ENCODE measurements at regions not wholly inside any gene's neighbourhood (a gene's known extent, or its start where the extent isn't known, plus 50 kb on each side); places are given as distances from the start of the nearest gene placed in this dataset.

DNA sequence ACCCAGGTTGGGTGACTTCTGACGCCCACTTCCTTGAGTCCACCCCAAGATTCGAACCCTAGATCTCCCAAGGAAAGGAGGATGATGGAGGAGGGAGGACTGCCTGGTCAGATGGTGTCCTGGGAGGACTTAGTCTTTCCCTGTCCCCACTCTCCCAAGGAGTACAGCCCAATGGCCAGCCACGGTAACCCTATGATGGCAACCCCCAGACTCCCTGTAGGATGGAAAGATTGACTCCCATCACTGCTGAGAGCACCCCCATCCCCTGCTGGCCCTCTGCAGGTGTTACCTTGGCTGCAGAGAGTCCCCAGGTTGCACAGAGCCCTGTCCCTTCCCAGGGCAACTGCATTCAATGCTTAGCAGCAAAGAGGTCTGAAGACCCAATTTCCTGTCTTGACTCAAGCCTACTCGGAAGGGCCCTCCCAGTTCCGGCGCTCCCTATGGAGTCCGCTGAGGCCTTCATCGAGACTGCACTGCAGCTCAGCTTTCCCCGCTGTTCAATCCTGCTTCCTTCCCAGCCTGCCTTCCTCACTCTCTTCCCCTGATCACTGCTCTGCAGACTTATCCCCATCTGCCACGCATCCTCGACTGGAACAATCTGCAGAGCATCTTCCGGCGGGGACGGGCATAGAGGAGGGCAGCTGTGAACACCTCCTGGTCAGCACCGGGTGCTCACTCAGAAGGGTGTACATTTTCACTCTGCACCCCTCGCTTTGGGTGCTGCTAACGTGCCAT is 50.8 kb upstream of the OCM2 start:
- DNase-seq, result no peak
- Histone ChIP-seq H3K79me2 (ENCODE audit: insufficient read depth, low read length) (no peaks in the 10 kb centered on the region), H3K4me2 (ENCODE audit: insufficient read depth, low read length) (no peak overlapping the region), H3K27ac (ENCODE audit: low read length) (no peak overlapping the region), H3K4me3 (ENCODE audit: low read depth in 1 of 2, low read length in 2 of 2) (no peak overlapping the region), H3K27me3 (ENCODE audit: insufficient read depth, low read length, poor library complexity) (no peaks in the 10 kb centered on the region), H3K36me3 (ENCODE audit: insufficient read depth, low read length) (no peaks in the 10 kb centered on the region), H2AFZ (ENCODE audit: low read depth, low read length) (no peak overlapping the region), H4K20me1 (ENCODE audit: insufficient read depth, low read length) (no peaks in the 10 kb centered on the region), H3K9me3 (ENCODE audit: insufficient read depth, low read length, severe bottlenecking) (no peaks in the 10 kb centered on the region), H3K4me1 (ENCODE audit: insufficient read depth, low read length) (no peaks in the 10 kb centered on the region), H3K9ac (ENCODE audit: low read depth, low read length) (no peak overlapping the region)
- TF ChIP-seq EZH2 (IDR thresholded peaks at IDR 0.05; ENCODE audit: borderline replicate concordance, low read depth, low read length, severe bottlenecking), result no peak
- TF ChIP-seq, protein P1, sequence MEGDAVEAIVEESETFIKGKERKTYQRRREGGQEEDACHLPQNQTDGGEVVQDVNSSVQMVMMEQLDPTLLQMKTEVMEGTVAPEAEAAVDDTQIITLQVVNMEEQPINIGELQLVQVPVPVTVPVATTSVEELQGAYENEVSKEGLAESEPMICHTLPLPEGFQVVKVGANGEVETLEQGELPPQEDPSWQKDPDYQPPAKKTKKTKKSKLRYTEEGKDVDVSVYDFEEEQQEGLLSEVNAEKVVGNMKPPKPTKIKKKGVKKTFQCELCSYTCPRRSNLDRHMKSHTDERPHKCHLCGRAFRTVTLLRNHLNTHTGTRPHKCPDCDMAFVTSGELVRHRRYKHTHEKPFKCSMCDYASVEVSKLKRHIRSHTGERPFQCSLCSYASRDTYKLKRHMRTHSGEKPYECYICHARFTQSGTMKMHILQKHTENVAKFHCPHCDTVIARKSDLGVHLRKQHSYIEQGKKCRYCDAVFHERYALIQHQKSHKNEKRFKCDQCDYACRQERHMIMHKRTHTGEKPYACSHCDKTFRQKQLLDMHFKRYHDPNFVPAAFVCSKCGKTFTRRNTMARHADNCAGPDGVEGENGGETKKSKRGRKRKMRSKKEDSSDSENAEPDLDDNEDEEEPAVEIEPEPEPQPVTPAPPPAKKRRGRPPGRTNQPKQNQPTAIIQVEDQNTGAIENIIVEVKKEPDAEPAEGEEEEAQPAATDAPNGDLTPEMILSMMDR (IDR thresholded peaks at IDR 0.05; ENCODE audit: borderline replicate concordance, extremely low read depth, low read length, poor library complexity, severe bottlenecking), result no peak
- no peak for ATAC-seq (ENCODE audit: insufficient read depth, low read depth)

DNA sequence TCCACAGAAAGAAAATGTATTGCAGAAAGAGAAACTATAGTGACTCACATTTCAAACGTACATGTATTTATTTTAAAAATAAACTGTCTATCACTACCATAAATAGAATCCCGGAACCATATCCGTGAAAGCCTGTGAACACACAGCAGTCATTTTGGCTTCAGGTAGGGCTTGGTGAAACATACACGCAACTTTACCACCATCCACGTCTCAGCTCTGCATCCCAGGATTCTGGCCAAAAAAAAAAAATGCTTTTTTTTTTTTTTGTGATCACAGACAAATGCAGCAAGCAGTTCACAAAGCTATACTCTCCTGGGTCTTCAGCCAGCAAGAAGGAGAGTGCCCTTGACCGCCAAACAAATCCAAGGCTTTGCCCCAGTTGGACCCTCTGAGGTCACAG is 56.8 kb upstream of the OCM2 start:
- TF ChIP-seq, protein P1 (IDR thresholded peaks at IDR 0.05; ENCODE audit: borderline replicate concordance, extremely low read depth, low read length, poor library complexity, severe bottlenecking), result no peak
- TF ChIP-seq EZH2 (IDR thresholded peaks at IDR 0.05; ENCODE audit: borderline replicate concordance, low read depth, low read length, severe bottlenecking), result no peak
- H3K9ac ChIP-seq (ENCODE audit: low read depth, low read length), result no peak overlapping the region
- H3K4me1 ChIP-seq (ENCODE audit: insufficient read depth, low read length), result no peaks in the 10 kb centered on the region
- no peaks in the 10 kb centered on the region for H4K20me1 ChIP-seq (ENCODE audit: insufficient read depth, low read length)
- no peak overlapping the region for H2AFZ ChIP-seq (ENCODE audit: low read depth, low read length)
- no peaks in the 10 kb centered on the region for H3K27me3 ChIP-seq (ENCODE audit: insufficient read depth, low read length, poor library complexity)
- H3K27ac ChIP-seq (ENCODE audit: low read length), result no peak overlapping the region
- H3K4me3 ChIP-seq (ENCODE audit: low read depth in 1 of 2, low read length in 2 of 2), result no peak overlapping the region
- H3K4me2 ChIP-seq (ENCODE audit: insufficient read depth, low read length), result no peak overlapping the region
- no peaks in the 10 kb centered on the region for H3K9me3 ChIP-seq (ENCODE audit: insufficient read depth, low read length, severe bottlenecking)
- H3K79me2 ChIP-seq (ENCODE audit: insufficient read depth, low read length), result no peaks in the 10 kb centered on the region
- DNase-seq, result no peak
- ATAC-seq (ENCODE audit: insufficient read depth, low read depth), result no peak
- no peaks in the 10 kb centered on the region for H3K36me3 ChIP-seq (ENCODE audit: insufficient read depth, low read length)

GRCh38 chr7:98049034-98049433 is 57.6 kb upstream of the LMTK2 start:
- no peaks in the 10 kb centered on the region for H3K4me1 ChIP-seq (ENCODE audit: insufficient read depth, low read length)
- H2AFZ ChIP-seq (ENCODE audit: low read depth, low read length), result no peak overlapping the region
- H3K27me3 ChIP-seq (ENCODE audit: insufficient read depth, low read length, poor library complexity), result no peaks in the 10 kb centered on the region
- no peak overlapping the region for H3K4me2 ChIP-seq (ENCODE audit: insufficient read depth, low read length)
- H3K79me2 ChIP-seq (ENCODE audit: insufficient read depth, low read length), result no peaks in the 10 kb centered on the region
- no peak for DNase-seq
- H3K9ac ChIP-seq (ENCODE audit: low read depth, low read length), result no peak overlapping the region
- H3K36me3 ChIP-seq (ENCODE audit: insufficient read depth, low read length), result no peaks in the 10 kb centered on the region
- no peaks in the 10 kb centered on the region for H3K9me3 ChIP-seq (ENCODE audit: insufficient read depth, low read length, severe bottlenecking)
- no peak for ATAC-seq (ENCODE audit: insufficient read depth, low read depth)
- TF ChIP-seq, protein P1 (IDR thresholded peaks at IDR 0.05; ENCODE audit: borderline replicate concordance, extremely low read depth, low read length, poor library complexity, severe bottlenecking), result no peak
- no peak for TF ChIP-seq EZH2 (IDR thresholded peaks at IDR 0.05; ENCODE audit: borderline replicate concordance, low read depth, low read length, severe bottlenecking)
- H4K20me1 ChIP-seq (ENCODE audit: insufficient read depth, low read length), result no peaks in the 10 kb centered on the region
- no peak overlapping the region for H3K27ac ChIP-seq (ENCODE audit: low read length)
- H3K4me3 ChIP-seq (ENCODE audit: low read depth in 1 of 2, low read length in 2 of 2), result no peak overlapping the region
